SIG-M5 treated with dmso at 0.1 percent for 504 hours (cell line): ENCODE measurements at regions not wholly inside any gene's neighbourhood (a gene's known extent, or its start where the extent isn't known, plus 50 kb on each side); places are given as distances from the start of the nearest gene placed in this dataset.
"Not testable (repeated sequence)": the region's sequence is repeated elsewhere in the genome, so short reads cannot be mapped to it uniquely, and the experiment has no call there.

Experiments used
- DNase-seq: peaks from one replicate; lab custom pipeline; 2025; ENCODE audit not compliant: unreplicated experiment; lab: John Stamatoyannopoulos, UW

DNA sequence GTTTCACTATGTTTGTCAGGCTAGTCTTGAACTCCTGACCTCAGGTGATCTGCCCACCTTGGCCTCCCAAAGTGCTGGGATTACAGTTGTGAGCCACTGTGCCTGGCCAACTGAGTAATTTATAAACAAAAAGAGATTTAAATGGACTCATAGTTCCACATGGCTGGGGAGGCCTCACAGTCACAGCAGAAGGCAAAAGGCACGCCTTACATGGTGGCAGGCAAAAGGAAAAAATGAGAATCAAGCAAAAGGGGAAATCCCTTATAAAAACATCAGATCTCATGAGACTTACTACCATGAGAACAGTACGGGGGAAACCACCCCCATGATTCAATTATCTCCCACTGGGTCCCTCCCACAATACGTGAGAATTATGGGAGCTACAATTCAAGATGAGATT, 73.2 kb upstream of the TIAM1 start:
- not testable (repeated sequence) for DNase-seq

DNA sequence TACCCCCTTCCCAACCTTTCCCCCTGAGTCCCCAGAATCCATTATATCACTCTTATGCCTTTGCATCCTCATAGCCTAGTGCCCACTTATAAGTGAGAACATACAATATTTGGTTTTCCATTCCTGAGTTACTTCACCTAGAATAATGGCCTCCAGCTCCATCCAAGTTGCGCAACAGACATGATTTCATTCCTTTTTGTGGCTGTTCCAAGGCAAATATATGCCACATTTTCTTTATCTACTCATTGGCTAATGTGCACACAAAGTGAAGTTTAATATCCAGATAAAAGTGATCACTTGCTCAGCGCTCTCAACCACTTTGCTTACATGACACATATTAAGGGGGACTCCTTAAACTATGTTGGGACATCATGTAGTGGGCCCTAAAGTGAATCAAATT, 72.4 kb upstream of the TIAM1 start:
- DNase-seq, result no peak

DNA sequence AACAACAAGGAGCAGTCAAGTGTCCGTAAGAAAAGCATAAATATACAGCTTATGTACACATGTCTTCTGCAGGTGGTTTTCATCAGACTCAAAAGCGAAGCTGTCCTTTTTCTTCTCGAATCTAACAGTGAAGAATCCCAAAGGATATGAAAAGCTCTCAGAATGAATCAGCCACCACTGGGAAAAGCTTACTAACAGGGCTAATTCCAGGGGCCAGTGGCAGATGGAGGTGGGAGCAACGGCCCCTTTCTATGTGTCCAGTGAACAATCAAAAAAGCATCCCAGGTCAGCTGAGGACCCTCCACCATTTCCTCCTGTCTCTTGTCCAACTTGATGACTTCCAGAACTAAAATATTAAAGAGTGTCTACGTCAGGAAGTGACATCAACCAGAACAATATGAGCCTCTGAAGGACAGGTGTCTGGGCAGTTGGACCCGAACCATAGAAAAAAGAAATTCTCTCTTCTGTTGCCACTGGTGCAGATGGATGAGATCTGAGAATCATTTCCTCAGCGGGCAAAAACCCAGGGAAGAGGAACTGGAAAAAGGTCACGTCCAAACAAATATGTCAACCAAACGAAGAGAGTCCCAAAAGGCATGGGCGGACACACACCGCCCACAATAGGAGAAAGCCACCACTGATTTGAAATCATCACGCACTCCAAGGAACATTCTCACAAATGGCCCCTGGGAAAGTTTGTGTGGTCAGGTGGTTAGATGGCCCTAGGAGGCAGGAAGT, 70.4 kb upstream of the TIAM1 start:
- no peak for DNase-seq

DNA sequence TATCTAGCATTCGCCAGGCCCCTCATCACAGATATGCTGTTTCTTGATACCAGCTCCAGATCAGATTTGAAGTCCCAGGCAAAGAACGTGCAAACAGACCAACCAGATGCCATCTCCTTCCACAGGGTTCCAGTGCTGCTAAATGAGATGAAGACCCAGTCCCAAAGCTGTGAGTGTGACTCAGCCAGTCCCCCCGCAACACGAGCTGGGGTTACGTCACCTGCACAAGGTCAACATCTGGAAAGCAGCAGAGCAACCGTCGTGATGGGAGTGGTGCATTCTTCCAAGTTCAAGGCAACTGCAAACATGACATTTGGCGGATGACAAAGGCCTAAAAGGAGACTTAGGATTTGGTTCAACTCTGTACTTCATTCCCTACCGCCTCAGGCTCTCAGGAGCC, 69.6 kb upstream of the TIAM1 start:
- no peak for DNase-seq

DNA sequence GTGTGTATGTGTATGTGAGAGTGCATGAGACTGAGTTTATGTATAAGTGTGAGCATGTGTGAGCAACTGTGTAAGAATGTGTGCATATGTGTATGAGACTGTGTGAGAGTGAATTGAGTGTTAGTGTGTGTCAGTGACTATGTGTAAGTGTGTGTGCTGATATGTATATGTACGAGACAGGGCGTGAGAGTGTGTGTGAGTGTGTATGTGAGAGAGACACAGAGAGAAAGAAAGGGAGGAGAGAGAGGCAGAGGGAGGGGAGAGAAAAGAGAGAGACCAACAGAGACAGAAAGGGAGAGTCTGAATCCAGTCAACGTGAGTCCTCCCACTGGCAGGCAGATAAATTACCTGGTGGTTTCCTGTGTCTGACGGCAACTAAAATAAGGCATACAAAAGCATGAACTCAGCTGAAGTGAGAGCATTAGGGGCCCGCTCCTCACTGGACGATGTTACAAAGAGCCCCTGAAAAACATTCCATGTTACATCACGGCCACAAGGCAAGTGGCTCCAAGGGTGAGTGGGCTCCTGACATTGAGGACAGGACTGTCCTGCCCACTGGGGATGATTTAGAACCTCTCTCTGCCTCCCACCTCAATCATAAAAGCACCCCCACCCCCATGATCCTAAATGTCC, 66.6 kb upstream of the TIAM1 start:
- no peak for DNase-seq

DNA sequence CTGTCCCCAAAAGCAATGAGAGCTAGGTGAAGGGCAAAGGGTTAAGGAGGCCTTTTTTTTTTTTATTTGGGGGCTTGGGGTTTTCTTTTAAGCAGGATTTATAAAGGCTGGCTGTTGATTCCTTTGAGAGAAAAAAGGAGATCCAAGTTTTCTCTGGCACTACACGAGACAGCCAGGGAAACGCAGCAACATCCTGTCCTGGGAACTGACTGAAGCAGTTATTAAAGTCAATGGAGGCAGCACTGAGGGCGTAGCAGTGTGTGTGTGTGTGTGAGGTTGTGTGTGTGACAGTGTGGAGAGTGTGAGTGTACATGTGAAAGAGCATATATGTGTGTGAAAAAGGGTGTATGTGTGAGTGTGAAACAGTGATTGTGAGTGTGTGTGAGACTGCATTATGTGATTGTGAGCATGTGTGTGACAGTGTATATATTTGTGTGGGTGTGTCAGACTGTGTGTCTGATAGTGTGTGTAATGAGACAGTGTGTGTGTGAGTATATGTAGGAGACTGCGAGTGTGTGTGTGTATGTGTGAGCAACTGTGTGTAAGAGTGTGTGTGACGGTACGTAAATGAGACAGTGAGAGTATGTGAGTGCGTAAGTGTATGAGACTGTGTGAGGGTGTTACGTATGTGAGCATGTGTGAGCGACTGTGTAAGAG, 65.9 kb upstream of the TIAM1 start:
- no peak for DNase-seq

DNA sequence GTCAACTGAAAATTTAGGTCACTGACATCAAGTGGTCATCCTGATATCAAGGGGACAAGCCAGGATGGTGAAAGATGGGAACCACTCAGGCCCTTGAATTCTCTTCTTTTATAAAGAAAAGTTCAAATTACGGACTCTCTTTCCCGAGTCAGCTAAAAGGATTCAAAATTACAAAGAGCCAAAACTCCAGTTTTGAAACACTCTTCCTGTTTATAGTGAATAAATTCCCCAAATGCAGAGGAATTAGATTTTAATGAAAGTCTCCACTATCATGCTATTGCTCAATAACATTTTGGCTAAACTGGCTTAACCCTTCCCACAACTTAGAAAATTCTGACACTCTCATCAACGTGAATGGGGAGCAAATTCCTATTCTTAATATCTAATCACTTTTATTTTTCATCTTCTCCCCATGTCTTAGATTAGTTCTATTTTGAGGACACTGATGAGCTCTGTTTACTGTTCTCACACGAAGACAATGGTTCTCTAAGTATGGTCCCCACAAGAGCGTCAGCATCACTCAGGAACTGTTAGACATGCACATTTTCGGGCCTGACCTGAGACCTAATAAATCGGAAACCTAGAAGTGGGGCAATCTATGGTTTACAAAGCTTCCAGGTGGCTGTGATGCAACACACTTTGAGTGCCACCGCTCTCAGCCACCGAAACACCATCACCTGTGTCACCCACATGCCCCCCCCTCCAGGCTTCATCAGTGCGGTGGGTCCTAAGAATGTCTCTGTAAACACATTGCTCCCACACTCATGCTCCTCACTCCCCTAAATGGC, 64.4 kb upstream of the TIAM1 start:
- DNase-seq, result no peak

DNA sequence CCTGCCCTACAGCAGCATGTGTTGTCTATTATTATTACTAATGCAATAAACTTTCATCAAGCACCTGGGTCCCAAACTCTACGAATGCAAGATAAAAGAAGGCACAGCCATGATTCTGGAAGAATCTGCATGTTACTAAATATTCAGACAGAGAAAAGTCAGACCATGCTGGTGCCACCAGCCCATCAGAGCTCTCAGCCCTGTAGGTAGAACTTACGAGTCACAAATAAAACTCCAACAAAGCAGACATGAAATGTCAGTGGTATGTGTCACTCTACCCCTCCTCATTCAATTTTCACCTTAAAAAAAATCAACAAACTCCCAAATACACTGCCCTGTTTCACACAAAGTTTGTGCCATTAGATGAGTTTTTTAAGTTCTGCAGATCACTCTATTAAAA, 62.4 kb upstream of the TIAM1 start:
- no peak for DNase-seq

DNA sequence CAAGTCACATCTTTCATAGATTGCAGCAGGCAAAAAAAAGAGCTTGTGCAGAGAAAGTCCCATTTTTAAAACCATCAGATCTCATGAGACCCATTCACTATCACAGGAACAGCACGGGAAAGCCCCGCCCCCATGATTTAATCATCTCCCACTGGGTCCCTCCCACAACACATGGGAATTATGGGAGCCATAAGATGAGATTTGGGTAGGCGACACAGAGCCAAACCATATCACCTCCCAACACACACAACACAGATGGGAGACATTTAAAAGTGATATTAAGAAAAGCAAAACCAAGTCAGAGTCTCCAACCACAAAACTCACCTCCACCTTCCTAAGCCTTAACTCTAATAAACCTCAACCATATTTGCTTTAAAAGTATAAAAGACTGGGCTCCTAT, 61.5 kb upstream of the TIAM1 start:
- no peak for DNase-seq

DNA sequence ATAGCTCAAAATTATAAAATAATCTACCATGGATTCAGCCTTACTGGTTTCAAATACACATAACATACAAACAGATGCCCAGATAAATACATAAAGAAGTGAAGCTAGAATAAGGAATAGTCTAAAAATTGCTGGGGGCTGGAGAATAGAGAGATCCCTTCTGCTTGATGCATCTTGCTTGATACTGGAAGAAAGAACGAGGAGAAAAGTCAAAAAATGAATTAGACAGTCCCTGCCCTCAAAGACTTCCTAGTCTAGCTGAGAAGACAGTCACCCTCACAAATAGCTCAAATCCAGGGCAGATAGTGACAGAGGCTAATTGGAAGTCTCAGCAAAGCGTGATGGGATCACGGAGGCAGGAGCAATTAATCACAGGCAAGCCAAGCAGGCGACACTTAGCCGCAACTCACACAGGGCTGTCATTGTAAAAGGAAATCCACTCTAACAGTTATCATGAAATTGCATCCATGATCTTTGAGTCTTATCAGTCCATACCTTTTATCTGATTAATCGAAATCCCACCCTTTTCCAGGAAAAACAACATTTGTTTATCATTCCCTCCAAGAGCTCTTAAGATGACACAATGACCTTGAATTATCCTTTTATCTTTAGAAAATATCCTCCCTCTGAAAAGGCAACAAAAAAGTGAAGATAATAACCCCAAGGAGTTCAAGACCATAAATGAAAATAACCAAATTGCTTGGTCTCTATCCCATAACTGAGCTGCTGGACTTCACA, 59.7 kb upstream of the TIAM1 start:
- DNase-seq, result no peak

DNA sequence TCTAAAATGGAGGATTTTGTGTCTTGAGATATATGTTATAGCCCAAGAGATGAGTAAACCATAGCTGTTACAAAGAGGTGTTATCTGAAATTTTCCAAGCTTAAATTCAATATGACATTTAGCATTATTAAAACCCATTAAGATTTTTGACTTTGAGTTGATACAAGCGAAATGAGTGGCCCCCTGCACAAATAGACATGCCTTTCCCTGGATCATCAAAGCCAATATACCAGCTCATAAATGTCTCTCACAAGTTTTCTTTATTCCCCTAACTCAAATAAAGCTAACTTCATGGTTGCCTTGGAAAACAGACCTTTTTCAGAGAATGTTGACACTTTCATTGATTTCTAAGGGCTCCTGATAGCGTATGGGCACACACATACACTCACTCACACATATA, 55.5 kb upstream of the TIAM1 start:
- no peak for DNase-seq

DNA sequence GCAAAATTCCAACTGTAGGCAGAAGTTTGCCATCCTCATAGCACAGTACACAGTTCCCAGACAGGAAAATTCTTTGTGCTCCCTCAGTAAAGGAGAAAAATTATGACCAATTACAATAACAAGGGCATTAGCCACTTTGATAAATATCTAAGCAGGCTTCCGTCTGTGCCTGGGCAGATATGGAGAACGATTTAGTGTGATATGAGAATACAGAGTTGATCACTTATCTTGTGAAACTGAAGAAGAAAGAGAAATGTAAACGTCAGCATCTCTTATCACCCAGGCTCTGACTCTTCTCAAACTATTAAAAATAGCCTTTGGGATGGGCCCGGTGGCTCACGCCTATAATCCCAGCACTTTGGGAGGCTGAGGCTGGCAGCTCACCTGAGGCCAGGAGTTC, 54.5 kb upstream of the TIAM1 start:
- no peak for DNase-seq

DNA sequence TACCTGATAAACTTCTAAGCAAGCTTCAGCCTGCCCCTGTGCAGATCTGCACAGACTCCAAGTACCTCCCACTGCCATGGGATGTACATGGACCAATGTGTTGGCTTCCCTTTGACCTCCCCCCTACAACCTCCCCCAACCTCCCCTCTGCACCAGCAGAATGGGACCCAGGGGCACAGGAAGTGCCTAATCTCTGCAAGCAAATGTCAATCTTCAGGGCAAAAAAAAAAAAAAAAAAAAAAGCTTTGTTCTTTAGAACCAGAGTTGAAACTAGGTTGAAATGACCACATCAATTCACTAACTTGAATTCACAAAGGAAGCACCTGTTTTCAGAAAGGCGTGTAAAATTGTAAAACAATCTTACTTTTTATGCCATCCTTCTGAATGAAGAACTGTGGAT, 53.9 kb upstream of the TIAM1 start:
- no peak for DNase-seq

DNA sequence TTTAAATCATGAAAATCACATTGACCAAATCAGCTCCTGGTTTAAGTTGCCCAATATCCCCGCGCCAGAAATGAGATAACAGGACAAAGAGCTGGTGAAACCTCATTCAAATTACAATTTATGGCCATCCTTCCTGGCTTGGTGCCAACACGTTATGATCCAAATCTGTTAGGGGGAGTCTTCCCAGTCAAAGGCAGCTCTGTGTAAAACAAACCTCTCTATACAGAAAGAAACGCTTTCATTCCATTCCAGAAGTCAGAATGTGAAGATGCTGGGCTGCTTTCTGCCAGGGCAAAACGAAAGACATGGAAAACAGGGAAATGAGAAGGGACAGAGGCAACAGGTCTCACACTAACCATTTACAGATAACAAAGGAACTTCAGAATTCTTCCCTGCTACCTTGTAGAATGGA, 53.5 kb upstream of the TIAM1 start:
- no peak for DNase-seq

DNA sequence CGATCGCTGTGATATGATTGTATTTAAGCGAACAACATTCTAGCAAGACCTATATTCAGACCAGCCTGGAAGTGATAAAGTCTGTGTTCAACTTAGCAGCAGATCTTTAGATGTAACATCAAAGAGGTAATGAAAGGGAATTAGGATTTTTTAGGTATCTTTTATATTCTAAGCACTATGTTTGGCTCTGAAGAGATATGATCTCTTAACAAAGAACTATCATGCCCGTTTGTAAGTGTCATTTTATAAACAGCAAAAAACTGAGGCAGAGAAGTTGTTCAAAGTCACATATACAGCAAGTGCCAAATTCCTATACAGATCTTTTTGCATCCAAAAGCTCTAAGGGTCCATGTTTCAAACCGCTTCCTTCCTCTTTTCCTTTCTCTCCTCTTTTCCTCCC, 53.0 kb upstream of the TIAM1 start:
- DNase-seq, result no peak

DNA sequence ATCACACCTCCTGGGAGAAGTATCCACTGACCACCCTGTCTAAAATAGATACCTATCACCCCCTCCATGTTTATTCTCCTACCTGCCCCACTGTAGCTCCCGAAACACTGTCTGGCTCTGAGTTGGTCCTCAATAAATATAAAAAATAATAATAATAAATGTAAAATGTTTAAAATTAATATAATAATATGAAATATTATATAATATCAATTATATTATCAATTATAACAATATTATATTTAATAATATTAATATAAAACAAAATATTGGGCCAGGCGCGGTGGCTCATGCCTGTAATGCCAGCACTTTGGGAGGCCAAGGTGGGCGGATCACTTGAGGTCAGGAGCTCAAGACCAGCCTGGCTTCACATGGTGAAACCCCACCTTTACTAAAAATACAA, 52.3 kb upstream of the TIAM1 start:
- DNase-seq, result no peak

DNA sequence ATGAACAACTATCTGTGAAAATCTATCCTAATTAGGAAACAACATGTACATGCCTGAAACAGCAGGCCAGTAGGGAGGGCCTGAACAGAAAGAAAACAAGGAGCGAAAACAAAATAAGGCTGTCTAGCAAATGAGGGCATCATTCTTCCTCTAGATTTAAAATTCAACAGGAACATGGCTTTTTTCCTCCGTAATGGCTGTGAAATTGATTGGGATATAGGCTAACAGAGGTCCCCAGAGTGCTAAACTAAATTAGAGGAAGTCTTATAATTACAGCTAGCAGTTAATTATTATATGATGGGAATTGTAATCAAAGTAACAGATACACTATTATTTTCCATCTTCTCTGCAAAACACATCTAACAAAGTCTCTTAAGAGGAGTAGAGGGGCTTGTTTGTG, 51.7 kb upstream of the TIAM1 start:
- DNase-seq, result no peak

DNA sequence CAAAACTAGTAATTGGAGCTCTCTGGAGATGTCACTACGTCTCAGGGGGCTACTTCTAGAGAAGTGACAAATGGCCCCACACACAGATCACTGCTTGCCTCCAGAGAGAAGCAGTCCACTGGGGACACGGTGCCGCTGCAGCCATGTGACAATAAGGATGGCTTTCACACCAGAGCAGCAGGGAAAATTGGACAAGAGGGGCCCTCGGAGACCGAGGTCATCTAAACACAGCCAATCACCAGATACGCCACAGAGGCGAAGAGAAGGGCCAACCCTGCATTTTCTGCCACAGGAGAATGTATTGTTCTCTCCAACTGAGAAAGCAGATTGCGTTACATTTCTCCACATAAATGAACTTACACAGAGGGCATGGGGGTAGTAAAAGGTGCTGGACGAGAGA, 51.2 kb upstream of the TIAM1 start:
- no peak for DNase-seq

DNA sequence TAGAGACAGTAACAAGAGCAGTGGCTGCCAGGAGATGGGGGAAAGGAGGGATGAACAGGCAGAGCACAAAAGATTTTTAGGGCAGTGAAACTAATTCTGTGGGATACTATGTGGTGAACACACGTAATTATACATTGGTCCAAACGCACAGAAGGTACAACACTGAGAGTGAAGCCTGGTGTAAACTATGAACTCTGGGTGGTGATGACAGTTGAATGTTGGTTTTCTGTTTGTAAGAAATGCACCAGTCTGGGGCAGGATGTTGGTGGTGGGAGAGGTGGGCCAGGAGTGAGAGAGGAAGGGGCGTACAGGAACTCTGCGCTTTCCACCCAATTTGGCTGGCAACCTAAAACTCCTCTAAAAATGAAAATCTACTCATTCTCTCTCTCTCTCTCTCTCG, 50.2 kb upstream of the TIAM1 start:
- no peak for DNase-seq
